ENCODE measurements at regions not wholly inside any gene's neighbourhood (a gene's known extent, or its start where the extent isn't known, plus 50 kb on each side); places are given as distances from the start of the nearest gene placed in this dataset.

GRCh38 chr2:199144036-199144435, 313.7 kb downstream of the SATB2 start:
- H3K4me1 ChIP-seq (ENCODE audit: control insufficient read depth, insufficient read depth, low read length): no peaks in the 10 kb centered on the region
- no CpG with 5 or more reads among the region's 1 CpG for WGBS (ENCODE audit: insufficient coverage)

GRCh38 chr2:199136681-199137080, 321.1 kb downstream of the SATB2 start:
- DNase-seq (ENCODE audit: low read depth in 4 of 6, low spot score in 6 of 6): no peak
- Histone ChIP-seq H3K4me1 (ENCODE audit: control insufficient read depth, insufficient read depth, low read length) (no peaks in the 10 kb centered on the region), H3K27me3 (ENCODE audit: control insufficient read depth, insufficient read depth, low read length) (no peaks in the 10 kb centered on the region), H3K36me3 (ENCODE audit: control insufficient read depth, insufficient read depth, low read length) (no peaks in the 10 kb centered on the region), H3K4me3 (ENCODE audit: low read depth, low read length) (no peak overlapping the region), H3K27ac (ENCODE audit: low read depth, low read length) (no peak overlapping the region), H3K9me3 (ENCODE audit: control insufficient read depth, insufficient read depth, low read length) (no peaks in the 10 kb centered on the region)

More at GRCh38 chr2:199144036-199144435, 313.7 kb downstream of the SATB2 start:
- Histone ChIP-seq H3K4me3 (ENCODE audit: low read depth, low read length) (no peak overlapping the region), H3K27me3 (ENCODE audit: control insufficient read depth, insufficient read depth, low read length) (no peaks in the 10 kb centered on the region), H3K27ac (ENCODE audit: low read depth, low read length) (no peak overlapping the region), H3K9me3 (ENCODE audit: control insufficient read depth, insufficient read depth, low read length) (no peaks in the 10 kb centered on the region), H3K36me3 (ENCODE audit: control insufficient read depth, insufficient read depth, low read length) (no peaks in the 10 kb centered on the region)
- DNase-seq (ENCODE audit: low read depth in 4 of 6, low spot score in 6 of 6): no peak

GRCh38 chr2:199136242-199136641, 321.5 kb downstream of the SATB2 start:
- H3K27ac ChIP-seq (ENCODE audit: low read depth, low read length): no peak overlapping the region
- H3K4me3 ChIP-seq (ENCODE audit: low read depth, low read length): no peak overlapping the region
- no peaks in the 10 kb centered on the region for H3K4me1 ChIP-seq (ENCODE audit: control insufficient read depth, insufficient read depth, low read length)
- no peaks in the 10 kb centered on the region for H3K9me3 ChIP-seq (ENCODE audit: control insufficient read depth, insufficient read depth, low read length)
- no peaks in the 10 kb centered on the region for H3K36me3 ChIP-seq (ENCODE audit: control insufficient read depth, insufficient read depth, low read length)
- WGBS (ENCODE audit: insufficient coverage): no CpG with 5 or more reads among the region's 4 CpGs
- no peak for DNase-seq (ENCODE audit: low read depth in 4 of 6, low spot score in 6 of 6)
- H3K27me3 ChIP-seq (ENCODE audit: control insufficient read depth, insufficient read depth, low read length): no peaks in the 10 kb centered on the region

GRCh38 chr2:199131876-199132275, 325.9 kb downstream of the SATB2 start:
- no peaks in the 10 kb centered on the region for H3K27me3 ChIP-seq (ENCODE audit: control insufficient read depth, insufficient read depth, low read length)
- no peak overlapping the region for H3K4me3 ChIP-seq (ENCODE audit: low read depth, low read length)
- no peaks in the 10 kb centered on the region for H3K9me3 ChIP-seq (ENCODE audit: control insufficient read depth, insufficient read depth, low read length)
- no CpG with 5 or more reads among the region's 3 CpGs for WGBS (ENCODE audit: insufficient coverage)
- DNase-seq (ENCODE audit: low read depth in 4 of 6, low spot score in 6 of 6): no peak
- H3K27ac ChIP-seq (ENCODE audit: low read depth, low read length): no peak overlapping the region
- no peaks in the 10 kb centered on the region for H3K36me3 ChIP-seq (ENCODE audit: control insufficient read depth, insufficient read depth, low read length)
- no peaks in the 10 kb centered on the region for H3K4me1 ChIP-seq (ENCODE audit: control insufficient read depth, insufficient read depth, low read length)

- whole genome bisulfite sequencing (ENCODE audit: insufficient coverage): 58% methylated on average over 3 of the region's 5 CpGs
- Histone ChIP-seq H3K4me3 (ENCODE audit: low read depth, low read length) (no peak overlapping the region), H3K27me3 (ENCODE audit: control insufficient read depth, insufficient read depth, low read length) (no peaks in the 10 kb centered on the region), H3K36me3 (ENCODE audit: control insufficient read depth, insufficient read depth, low read length) (no peaks in the 10 kb centered on the region), H3K27ac (ENCODE audit: low read depth, low read length) (no peak overlapping the region), H3K4me1 (ENCODE audit: control insufficient read depth, insufficient read depth, low read length) (no peaks in the 10 kb centered on the region), H3K9me3 (ENCODE audit: control insufficient read depth, insufficient read depth, low read length) (no peaks in the 10 kb centered on the region)
- no peak for DNase-seq (ENCODE audit: low read depth in 4 of 6, low spot score in 6 of 6)
These were observed 326.5 kb downstream of the SATB2 start for GRCh38 chr2:199131136-199131655.

- Histone ChIP-seq H3K27ac (ENCODE audit: low read depth, low read length) (no peak overlapping the region), H3K4me1 (ENCODE audit: control insufficient read depth, insufficient read depth, low read length) (no peaks in the 10 kb centered on the region), H3K9me3 (ENCODE audit: control insufficient read depth, insufficient read depth, low read length) (no peaks in the 10 kb centered on the region), H3K4me3 (ENCODE audit: low read depth, low read length) (no peak overlapping the region), H3K27me3 (ENCODE audit: control insufficient read depth, insufficient read depth, low read length) (no peaks in the 10 kb centered on the region), H3K36me3 (ENCODE audit: control insufficient read depth, insufficient read depth, low read length) (no peaks in the 10 kb centered on the region)
- no peak for DNase-seq (ENCODE audit: low read depth in 4 of 6, low spot score in 6 of 6)
- WGBS (ENCODE audit: insufficient coverage): 50% methylated on average over 1 of the region's 3 CpGs
These were observed 327.2 kb downstream of the SATB2 start for GRCh38 chr2:199130501-199130900.

GRCh38 chr2:199128476-199129229, 329.1 kb downstream of the SATB2 start:
- Histone ChIP-seq H3K9me3 (ENCODE audit: control insufficient read depth, insufficient read depth, low read length) (no peaks in the 10 kb centered on the region), H3K27me3 (ENCODE audit: control insufficient read depth, insufficient read depth, low read length) (no peaks in the 10 kb centered on the region), H3K27ac (ENCODE audit: low read depth, low read length) (no peak overlapping the region), H3K36me3 (ENCODE audit: control insufficient read depth, insufficient read depth, low read length) (no peaks in the 10 kb centered on the region), H3K4me1 (ENCODE audit: control insufficient read depth, insufficient read depth, low read length) (no peaks in the 10 kb centered on the region), H3K4me3 (ENCODE audit: low read depth, low read length) (no peak overlapping the region)
- DNase-seq (ENCODE audit: low read depth in 4 of 6, low spot score in 6 of 6): no peak
- WGBS (ENCODE audit: insufficient coverage): no CpG with 5 or more reads among the region's 3 CpGs

- no CpG with 5 or more reads among the region's 5 CpGs for WGBS (ENCODE audit: insufficient coverage)
- DNase-seq (ENCODE audit: low read depth in 4 of 6, low spot score in 6 of 6): no peak
- Histone ChIP-seq H3K36me3 (ENCODE audit: control insufficient read depth, insufficient read depth, low read length) (no peaks in the 10 kb centered on the region), H3K27me3 (ENCODE audit: control insufficient read depth, insufficient read depth, low read length) (no peaks in the 10 kb centered on the region), H3K27ac (ENCODE audit: low read depth, low read length) (no peak overlapping the region), H3K9me3 (ENCODE audit: control insufficient read depth, insufficient read depth, low read length) (no peaks in the 10 kb centered on the region), H3K4me3 (ENCODE audit: low read depth, low read length) (no peak overlapping the region), H3K4me1 (ENCODE audit: control insufficient read depth, insufficient read depth, low read length) (no peaks in the 10 kb centered on the region)
These were observed 337.9 kb downstream of the SATB2 start for GRCh38 chr2:199119796-199120195.

- DNase-seq (ENCODE audit: low read depth in 4 of 6, low spot score in 6 of 6): peak in 3 of 6 donors; percentile 15 to 32 (median 24)
- Histone ChIP-seq H3K27ac (ENCODE audit: low read depth, low read length) (no peak overlapping the region), H3K4me3 (ENCODE audit: low read depth, low read length) (no peak overlapping the region), H3K9me3 (ENCODE audit: control insufficient read depth, insufficient read depth, low read length) (no peaks in the 10 kb centered on the region), H3K36me3 (ENCODE audit: control insufficient read depth, insufficient read depth, low read length) (no peaks in the 10 kb centered on the region), H3K27me3 (ENCODE audit: control insufficient read depth, insufficient read depth, low read length) (no peaks in the 10 kb centered on the region), H3K4me1 (ENCODE audit: control insufficient read depth, insufficient read depth, low read length) (no peaks in the 10 kb centered on the region)
- no CpG with 5 or more reads among the region's 3 CpGs for WGBS (ENCODE audit: insufficient coverage)
These were observed 339.0 kb downstream of the SATB2 start for GRCh38 chr2:199118673-199119112.

GRCh38 chr2:199115169-199115568, 342.6 kb downstream of the SATB2 start:
- no CpG with 5 or more reads among the region's 2 CpGs for WGBS (ENCODE audit: insufficient coverage)
- no peaks in the 10 kb centered on the region for H3K4me1 ChIP-seq (ENCODE audit: control insufficient read depth, insufficient read depth, low read length)
- H3K27me3 ChIP-seq (ENCODE audit: control insufficient read depth, insufficient read depth, low read length): no peaks in the 10 kb centered on the region
- H3K36me3 ChIP-seq (ENCODE audit: control insufficient read depth, insufficient read depth, low read length): no peaks in the 10 kb centered on the region
- H3K9me3 ChIP-seq (ENCODE audit: control insufficient read depth, insufficient read depth, low read length): no peaks in the 10 kb centered on the region
- no peak for DNase-seq (ENCODE audit: low read depth in 4 of 6, low spot score in 6 of 6)
- no peak overlapping the region for H3K27ac ChIP-seq (ENCODE audit: low read depth, low read length)
- H3K4me3 ChIP-seq (ENCODE audit: low read depth, low read length): no peak overlapping the region

Measured in spinal cord (tissue), 9 donors.